GM23338 (cell line): ENCODE measurements at regions not wholly inside any gene's neighbourhood (a gene's known extent, or its start where the extent isn't known, plus 50 kb on each side); places are given as distances from the start of the nearest gene placed in this dataset.

Source experiments
- CREB1 ChIP-seq: fragments of 250-450 bp; sonication (Bioruptor Pico); IDR thresholded peaks from 2 replicates; pipeline ENCODE4 v1.5.0; 2020; ENCODE audit warnings: low read depth, mild to moderate bottlenecking, moderate library complexity
- CTCF ChIP-seq, 2 experiments: fragments of 200-600 bp in 1 of 2; sonication (generic) in 1 of 2; conservative IDR thresholded peaks; 2 replicates each; pipeline versions ENCODE4 v1.5.1 to v1.6.1; 2016 to 2017; ENCODE audit warnings: antibody characterized with exemption in 2 of 2, low read depth in 2 of 2, mild to moderate bottlenecking in 2 of 2, moderate library complexity in 1 of 2
- EZH2 ChIP-seq: fragments of 200-600 bp; sonication (generic); IDR thresholded peaks from one replicate; pipeline ENCODE4 v1.8.0; 2017; ENCODE audit warnings: antibody characterized with exemption, mild to moderate bottlenecking, low read depth; ENCODE audit not compliant: unreplicated experiment
- EZH2phosphoT487 ChIP-seq: fragments of 200-600 bp; sonication (generic); IDR thresholded peaks from one replicate; pipeline ENCODE4 v1.8.1; 2018; ENCODE audit warnings: antibody characterized with exemption; ENCODE audit not compliant: unreplicated experiment
- JUNB ChIP-seq: IDR thresholded peaks from one replicate; pipeline ENCODE4 v1.6.1; 2016; ENCODE audit warnings: antibody characterized with exemption; ENCODE audit not compliant: unreplicated experiment
- NANOG ChIP-seq: IDR thresholded peaks from 2 replicates; pipeline ENCODE4 v1.6.1; 2016; ENCODE audit warnings: antibody characterized with exemption, borderline replicate concordance
- POLR2AphosphoS5 ChIP-seq: IDR thresholded peaks from 2 replicates; pipeline ENCODE4 v1.6.1; 2016; ENCODE audit warnings: antibody characterized with exemption, low read depth
- STAT1 ChIP-seq: IDR thresholded peaks from one replicate; pipeline ENCODE4 v1.6.1; 2016; ENCODE audit warnings: antibody characterized with exemption; ENCODE audit not compliant: unreplicated experiment
- ZNF331 ChIP-seq: fragments of 250-450 bp; sonication (Bioruptor Pico); IDR thresholded peaks from 2 replicates; pipeline ENCODE4 v1.5.0; 2020; ENCODE audit warnings: low read depth, mild to moderate bottlenecking, moderate library complexity
- TF ChIP-seq, protein P1 (sequence below): fragments of 250-450 bp; sonication (Bioruptor Pico); IDR thresholded peaks from 2 replicates; pipeline ENCODE4 v1.5.0; 2020; ENCODE audit warnings: mild to moderate bottlenecking, moderate library complexity
- TF ChIP-seq, protein P2 (sequence below): IDR thresholded peaks from 2 replicates; pipeline ENCODE4 v1.6.1; 2016; ENCODE audit warnings: antibody characterized with exemption

DNA sequence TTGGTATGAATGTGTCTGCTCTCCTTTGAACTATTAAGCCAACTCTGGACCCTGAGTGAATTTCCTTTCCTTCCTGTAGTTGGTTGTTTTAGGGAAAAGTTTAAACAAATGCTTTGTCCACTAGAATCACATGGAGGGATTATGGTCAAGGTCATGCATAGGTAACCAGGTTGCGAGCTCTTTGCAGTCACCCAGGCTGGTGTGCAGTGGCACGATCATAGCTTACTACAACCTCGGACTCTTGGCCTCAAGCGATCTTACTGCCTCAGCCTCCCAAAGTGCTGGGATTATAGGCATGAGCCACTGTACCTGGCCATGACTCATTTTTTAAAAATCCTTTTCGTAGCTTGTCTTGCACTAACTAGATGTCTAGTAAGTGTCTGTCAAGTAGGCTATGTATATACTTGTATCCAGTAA is 88.0 kb upstream of the SOX4 start (continued):
- TF ChIP-seq, protein P1, sequence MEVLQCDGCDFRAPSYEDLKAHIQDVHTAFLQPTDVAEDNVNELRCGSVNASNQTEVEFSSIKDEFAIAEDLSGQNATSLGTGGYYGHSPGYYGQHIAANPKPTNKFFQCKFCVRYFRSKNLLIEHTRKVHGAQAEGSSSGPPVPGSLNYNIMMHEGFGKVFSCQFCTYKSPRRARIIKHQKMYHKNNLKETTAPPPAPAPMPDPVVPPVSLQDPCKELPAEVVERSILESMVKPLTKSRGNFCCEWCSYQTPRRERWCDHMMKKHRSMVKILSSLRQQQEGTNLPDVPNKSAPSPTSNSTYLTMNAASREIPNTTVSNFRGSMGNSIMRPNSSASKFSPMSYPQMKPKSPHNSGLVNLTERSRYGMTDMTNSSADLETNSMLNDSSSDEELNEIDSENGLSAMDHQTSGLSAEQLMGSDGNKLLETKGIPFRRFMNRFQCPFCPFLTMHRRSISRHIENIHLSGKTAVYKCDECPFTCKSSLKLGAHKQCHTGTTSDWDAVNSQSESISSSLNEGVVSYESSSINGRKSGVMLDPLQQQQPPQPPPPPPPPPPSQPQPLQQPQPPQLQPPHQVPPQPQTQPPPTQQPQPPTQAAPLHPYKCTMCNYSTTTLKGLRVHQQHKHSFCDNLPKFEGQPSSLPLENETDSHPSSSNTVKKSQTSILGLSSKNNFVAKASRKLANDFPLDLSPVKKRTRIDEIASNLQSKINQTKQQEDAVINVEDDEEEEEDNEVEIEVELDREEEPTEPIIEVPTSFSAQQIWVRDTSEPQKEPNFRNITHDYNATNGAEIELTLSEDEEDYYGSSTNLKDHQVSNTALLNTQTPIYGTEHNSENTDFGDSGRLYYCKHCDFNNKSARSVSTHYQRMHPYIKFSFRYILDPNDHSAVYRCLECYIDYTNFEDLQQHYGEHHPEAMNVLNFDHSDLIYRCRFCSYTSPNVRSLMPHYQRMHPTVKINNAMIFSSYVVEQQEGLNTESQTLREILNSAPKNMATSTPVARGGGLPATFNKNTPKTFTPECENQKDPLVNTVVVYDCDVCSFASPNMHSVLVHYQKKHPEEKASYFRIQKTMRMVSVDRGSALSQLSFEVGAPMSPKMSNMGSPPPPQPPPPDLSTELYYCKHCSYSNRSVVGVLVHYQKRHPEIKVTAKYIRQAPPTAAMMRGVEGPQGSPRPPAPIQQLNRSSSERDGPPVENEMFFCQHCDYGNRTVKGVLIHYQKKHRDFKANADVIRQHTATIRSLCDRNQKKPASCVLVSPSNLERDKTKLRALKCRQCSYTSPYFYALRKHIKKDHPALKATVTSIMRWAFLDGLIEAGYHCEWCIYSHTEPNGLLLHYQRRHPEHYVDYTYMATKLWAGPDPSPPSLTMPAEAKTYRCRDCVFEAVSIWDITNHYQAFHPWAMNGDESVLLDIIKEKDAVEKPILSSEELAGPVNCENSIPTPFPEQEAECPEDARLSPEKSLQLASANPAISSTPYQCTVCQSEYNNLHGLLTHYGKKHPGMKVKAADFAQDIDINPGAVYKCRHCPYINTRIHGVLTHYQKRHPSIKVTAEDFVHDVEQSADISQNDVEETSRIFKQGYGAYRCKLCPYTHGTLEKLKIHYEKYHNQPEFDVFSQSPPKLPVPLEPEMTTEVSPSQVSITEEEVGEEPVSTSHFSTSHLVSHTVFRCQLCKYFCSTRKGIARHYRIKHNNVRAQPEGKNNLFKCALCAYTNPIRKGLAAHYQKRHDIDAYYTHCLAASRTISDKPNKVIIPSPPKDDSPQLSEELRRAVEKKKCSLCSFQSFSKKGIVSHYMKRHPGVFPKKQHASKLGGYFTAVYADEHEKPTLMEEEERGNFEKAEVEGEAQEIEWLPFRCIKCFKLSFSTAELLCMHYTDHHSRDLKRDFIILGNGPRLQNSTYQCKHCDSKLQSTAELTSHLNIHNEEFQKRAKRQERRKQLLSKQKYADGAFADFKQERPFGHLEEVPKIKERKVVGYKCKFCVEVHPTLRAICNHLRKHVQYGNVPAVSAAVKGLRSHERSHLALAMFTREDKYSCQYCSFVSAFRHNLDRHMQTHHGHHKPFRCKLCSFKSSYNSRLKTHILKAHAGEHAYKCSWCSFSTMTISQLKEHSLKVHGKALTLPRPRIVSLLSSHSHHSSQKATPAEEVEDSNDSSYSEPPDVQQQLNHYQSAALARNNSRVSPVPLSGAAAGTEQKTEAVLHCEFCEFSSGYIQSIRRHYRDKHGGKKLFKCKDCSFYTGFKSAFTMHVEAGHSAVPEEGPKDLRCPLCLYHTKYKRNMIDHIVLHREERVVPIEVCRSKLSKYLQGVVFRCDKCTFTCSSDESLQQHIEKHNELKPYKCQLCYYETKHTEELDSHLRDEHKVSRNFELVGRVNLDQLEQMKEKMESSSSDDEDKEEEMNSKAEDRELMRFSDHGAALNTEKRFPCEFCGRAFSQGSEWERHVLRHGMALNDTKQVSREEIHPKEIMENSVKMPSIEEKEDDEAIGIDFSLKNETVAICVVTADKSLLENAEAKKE (CRISPR knock-in tag), result no peak
- TF ChIP-seq POLR2AphosphoS5 (no peak), JUNB (no peak), EZH2phosphoT487 (no peak), ZNF331 (no peak), CTCF (conservative IDR thresholded peaks at IDR 0.05; ENCODE audit: low read depth in 2 of 2) (no peak), CREB1 (CRISPR knock-in tag) (no peak), NANOG (no peak), EZH2 (no peak), STAT1 (no peak)
- TF ChIP-seq, protein P2, sequence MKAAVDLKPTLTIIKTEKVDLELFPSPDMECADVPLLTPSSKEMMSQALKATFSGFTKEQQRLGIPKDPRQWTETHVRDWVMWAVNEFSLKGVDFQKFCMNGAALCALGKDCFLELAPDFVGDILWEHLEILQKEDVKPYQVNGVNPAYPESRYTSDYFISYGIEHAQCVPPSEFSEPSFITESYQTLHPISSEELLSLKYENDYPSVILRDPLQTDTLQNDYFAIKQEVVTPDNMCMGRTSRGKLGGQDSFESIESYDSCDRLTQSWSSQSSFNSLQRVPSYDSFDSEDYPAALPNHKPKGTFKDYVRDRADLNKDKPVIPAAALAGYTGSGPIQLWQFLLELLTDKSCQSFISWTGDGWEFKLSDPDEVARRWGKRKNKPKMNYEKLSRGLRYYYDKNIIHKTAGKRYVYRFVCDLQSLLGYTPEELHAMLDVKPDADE, result no peak
